GM19239 (cell line): ENCODE measurements at regions not wholly inside any gene's neighbourhood (a gene's known extent, or its start where the extent isn't known, plus 50 kb on each side); places are given as distances from the start of the nearest gene placed in this dataset.

Source experiments
- DNase-seq: peaks from one replicate; pipeline ENCODE4 v3.0.0; 2011; ENCODE audit warnings: low spot score; ENCODE audit not compliant: insufficient read length
- FAIRE-seq: peaks from 2 replicates; lab custom pipeline; 2011; peaks lifted over from hg19 to GRCh38; lab: Jason Lieb, UNC

GRCh38 chr3:41111011-41111410 is 88.3 kb upstream of the CTNNB1 start:
- no peak for FAIRE-seq
- no peak for DNase-seq

GRCh38 chr3:41112466-41112865 is 86.8 kb upstream of the CTNNB1 start:
- no peak for DNase-seq
- no peak for FAIRE-seq

GRCh38 chr3:41115069-41115468 is 84.2 kb upstream of the CTNNB1 start:
- no peak for FAIRE-seq
- DNase-seq: no peak

GRCh38 chr3:41116851-41117250 is 82.5 kb upstream of the CTNNB1 start:
- no peak for DNase-seq
- FAIRE-seq: no peak

- FAIRE-seq (peak; percentile 69), DNase-seq (peak; percentile 39)
These were observed 81.9 kb upstream of the CTNNB1 start for GRCh38 chr3:41117398-41117870.

- FAIRE-seq: no peak
- no peak for DNase-seq
These were observed 80.6 kb upstream of the CTNNB1 start for GRCh38 chr3:41118461-41119390.

GRCh38 chr3:41120460-41120859 is 78.8 kb upstream of the CTNNB1 start:
- no peak for DNase-seq
- FAIRE-seq: no peak

- FAIRE-seq: no peak
- DNase-seq: no peak
These were observed 74.0 kb upstream of the CTNNB1 start for GRCh38 chr3:41125258-41125657.

- no peak for DNase-seq
- FAIRE-seq: no peak
These were observed 72.8 kb upstream of the CTNNB1 start for GRCh38 chr3:41126472-41126871.

GRCh38 chr3:41126961-41127360 is 72.3 kb upstream of the CTNNB1 start:
- DNase-seq (no peak), FAIRE-seq (no peak)

- DNase-seq (no peak), FAIRE-seq (no peak)
These were observed 71.9 kb upstream of the CTNNB1 start for GRCh38 chr3:41127414-41127813.

- DNase-seq: no peak
- FAIRE-seq: no peak
These were observed 69.6 kb upstream of the CTNNB1 start for GRCh38 chr3:41129731-41130130.

GRCh38 chr3:41131224-41131623 is 68.1 kb upstream of the CTNNB1 start:
- FAIRE-seq: no peak

GRCh38 chr3:41137686-41138111 is 61.6 kb upstream of the CTNNB1 start:
- DNase-seq (no peak), FAIRE-seq (no peak)

More at GRCh38 chr3:41131224-41131623, 68.1 kb upstream of the CTNNB1 start:
- no peak for DNase-seq

GRCh38 chr3:41138146-41138545 is 61.2 kb upstream of the CTNNB1 start:
- FAIRE-seq: no peak

GRCh38 chr3:41138601-41139000 is 60.7 kb upstream of the CTNNB1 start:
- DNase-seq: no peak
- FAIRE-seq: no peak

More at GRCh38 chr3:41138146-41138545, 61.2 kb upstream of the CTNNB1 start:
- no peak for DNase-seq

GRCh38 chr3:41140242-41140641 is 59.1 kb upstream of the CTNNB1 start:
- FAIRE-seq: no peak
- no peak for DNase-seq

- no peak for FAIRE-seq
These were observed 57.7 kb upstream of the CTNNB1 start for GRCh38 chr3:41141433-41142167.

GRCh38 chr3:41143421-41144031 is 55.8 kb upstream of the CTNNB1 start:
- no peak for FAIRE-seq
- DNase-seq: no peak

More at GRCh38 chr3:41141433-41142167, 57.7 kb upstream of the CTNNB1 start:
- DNase-seq: no peak

- DNase-seq (no peak), FAIRE-seq (no peak)
These were observed 54.7 kb upstream of the CTNNB1 start for GRCh38 chr3:41144631-41145030.

- DNase-seq (no peak), FAIRE-seq (no peak)
These were observed 50.8 kb upstream of the CTNNB1 start for GRCh38 chr3:41148478-41148877.
